H1 (cell line): ENCODE measurements at regions not wholly inside any gene's neighbourhood (a gene's known extent, or its start where the extent isn't known, plus 50 kb on each side); places are given as distances from the start of the nearest gene placed in this dataset.

Experiments used
- CTCF ChIA-PET: fragments of 300-600 bp; sonication (Branson Sonifier 250); formaldehyde crosslinking; loops from one replicate; lab custom pipeline; 2021; ENCODE audit not compliant: partially characterized antibody; lab: Charles Lee
- POLR2A ChIA-PET: fragments of 300-600 bp; sonication (Branson Sonifier 250); formaldehyde crosslinking; loops from one replicate; lab custom pipeline; 2021; ENCODE audit warnings: inconsistent platforms; ENCODE audit not compliant: partially characterized antibody; lab: Charles Lee
- DNase-seq, 2 experiments: peaks; one replicate each; pipeline versions ENCODE4 v3.0.0 to v3.0.0-alpha.2; 2010 to 2022; ENCODE audit warnings: low spot score in 2 of 2, low read depth in 1 of 2, mixed read lengths in 1 of 2
- FAIRE-seq: peaks from 2 replicates; lab custom pipeline; 2011; peaks lifted over from hg19 to GRCh38; lab: Jason Lieb, UNC
- H2AFZ ChIP-seq: 2 replicates; pipeline ENCODE4 v1.8.1; 2012; ENCODE audit warnings: low read length, inconsistent platforms
- H2AK5ac ChIP-seq: 2 replicates; pipeline ENCODE4 v1.6.1; 2013; ENCODE audit warnings: low read depth, low read length
- H2BK120ac ChIP-seq: replicated peaks from 2 replicates; pipeline ENCODE3; 2013; ENCODE audit warnings: low read depth, low read length, inconsistent platforms
- H2BK12ac ChIP-seq: 2 replicates; pipeline ENCODE4 v1.6.1; 2013; ENCODE audit warnings: low read depth, low read length
- H2BK15ac ChIP-seq: 2 replicates; pipeline ENCODE4 v1.6.1; 2013; ENCODE audit warnings: low read length
- H2BK20ac ChIP-seq: 2 replicates; pipeline ENCODE4 v1.6.1; 2013; ENCODE audit warnings: low read length
- H2BK5ac ChIP-seq: 2 replicates; pipeline ENCODE4 v1.6.1; 2013; ENCODE audit warnings: low read depth, low read length
- H3K14ac ChIP-seq: 2 replicates; pipeline ENCODE4 v1.6.1; 2013; ENCODE audit warnings: inconsistent platforms; ENCODE audit not compliant: insufficient read length
- H3K18ac ChIP-seq: 2 replicates; pipeline ENCODE4 v1.6.1; 2013; ENCODE audit warnings: low read length; ENCODE audit errors: extremely low read depth
- H3K23ac ChIP-seq: 2 replicates; pipeline ENCODE4 v1.6.1; 2013; ENCODE audit warnings: inconsistent platforms; ENCODE audit not compliant: insufficient read length
- H3K23me2 ChIP-seq: 2 replicates; pipeline ENCODE4 v1.6.1; 2013; ENCODE audit warnings: low read depth, low read length
- H3K27ac ChIP-seq: 2 replicates; pipeline ENCODE4 v1.6.1; 2011; ENCODE audit warnings: low read depth, low read length, inconsistent platforms
- H3K27me3 ChIP-seq, 4 experiments: replicated peaks in 1 of 4; 1 replicate in 1 of 4; 2 replicates in 3 of 4; pipeline versions ENCODE4 v1.6.1 to v1.8.1; 2011 to 2013; ENCODE audit warnings: low read length in 3 of 4, mild to moderate bottlenecking in 3 of 4, inconsistent platforms in 2 of 4, mixed read lengths in 2 of 4, moderate library complexity in 1 of 4; ENCODE audit not compliant: control insufficient read depth in 3 of 4, insufficient read depth in 3 of 4; ENCODE audit errors: extremely low read depth in 1 of 4
- H3K36me3 ChIP-seq, 4 experiments: 2 replicates each; pipeline versions ENCODE4 v1.6.1 to v1.8.1; 2011 to 2013; ENCODE audit warnings: mild to moderate bottlenecking in 4 of 4, low read length in 3 of 4, moderate library complexity in 2 of 4, control low read depth in 1 of 4, inconsistent platforms in 1 of 4; ENCODE audit not compliant: insufficient read depth in 4 of 4, control insufficient read depth in 2 of 4
- H3K4ac ChIP-seq: replicated peaks from 2 replicates; pipeline ENCODE3; 2013; ENCODE audit warnings: low read length, low read depth, mixed read lengths, inconsistent platforms; ENCODE audit not compliant: insufficient read length
- H3K4me1 ChIP-seq, 4 experiments: replicated peaks in 1 of 4; 1 replicate in 1 of 4; 2 replicates in 3 of 4; pipeline versions ENCODE4 v1.6.1 to v1.8.1; 2011 to 2013; ENCODE audit warnings: low read length in 3 of 4, inconsistent platforms in 2 of 4, mixed read lengths in 1 of 4; ENCODE audit not compliant: insufficient read depth in 4 of 4, control insufficient read depth in 3 of 4
- H3K4me2 ChIP-seq, 2 experiments: 2 replicates each; pipeline versions ENCODE4 v1.6.1 to v1.8.1; 2011 to 2013; ENCODE audit warnings: low read depth in 2 of 2, low read length in 2 of 2, control low read depth in 1 of 2, inconsistent platforms in 1 of 2, mild to moderate bottlenecking in 1 of 2; ENCODE audit not compliant: insufficient read depth in 1 of 2
- H3K4me3 ChIP-seq, 4 experiments: fragments of 200-600, 300-600 bp in 1 of 4; sonication (generic), shearing (Covaris generic), sonication (Bioruptor Twin) in 1 of 4; 2 replicates each; pipeline versions ENCODE4 v1.5.1 to v1.8.1; 2011 to 2016; ENCODE audit warnings: low read length in 4 of 4, low read depth in 3 of 4, control low read depth in 2 of 4, inconsistent platforms in 2 of 4, mild to moderate bottlenecking in 2 of 4, mixed read lengths in 1 of 4, moderate library complexity in 1 of 4; ENCODE audit not compliant: insufficient read depth in 2 of 4; ENCODE audit errors: extremely low read depth in 1 of 4
- H3K56ac ChIP-seq: replicated peaks from 2 replicates; pipeline ENCODE3; 2013; ENCODE audit warnings: low read depth, mild to moderate bottlenecking, mixed read lengths, low read length, inconsistent platforms; ENCODE audit not compliant: insufficient read length
- H3K79me1 ChIP-seq: 2 replicates; pipeline ENCODE4 v1.6.1; 2013; ENCODE audit warnings: low read depth, low read length, control low read depth
- H3K79me2 ChIP-seq, 2 experiments: 2 replicates each; pipeline versions ENCODE4 v1.6.1 to v1.8.1; 2012 to 2013; ENCODE audit warnings: low read length in 2 of 2, mild to moderate bottlenecking in 2 of 2, inconsistent platforms in 1 of 2; ENCODE audit not compliant: insufficient read depth in 2 of 2, control insufficient read depth in 1 of 2
- H3K9ac ChIP-seq, 4 experiments: replicated peaks in 1 of 4; 1 replicate in 1 of 4; 2 replicates in 3 of 4; pipeline versions ENCODE4 v1.6.1 to v1.8.1; 2011 to 2013; ENCODE audit warnings: low read depth in 3 of 4, low read length in 3 of 4, control low read depth in 2 of 4, mild to moderate bottlenecking in 2 of 4, moderate library complexity in 2 of 4, inconsistent platforms in 1 of 4; ENCODE audit errors: extremely low read depth in 1 of 4
- H3K9me3 ChIP-seq, 2 experiments: 2 replicates each; pipeline versions ENCODE4 v1.6.1 to v1.8.1; 2012 to 2013; ENCODE audit warnings: mild to moderate bottlenecking in 2 of 2, moderate library complexity in 2 of 2, control low read depth in 1 of 2, inconsistent platforms in 1 of 2, low read depth in 1 of 2, low read length in 1 of 2, mixed read lengths in 1 of 2; ENCODE audit not compliant: insufficient read depth in 2 of 2
- H4K20me1 ChIP-seq, 2 experiments: replicated peaks in 1 of 2; 2 replicates each; pipeline versions ENCODE3 to v1.8.1; 2011 to 2013; ENCODE audit warnings: inconsistent platforms in 2 of 2, low read length in 2 of 2, mild to moderate bottlenecking in 1 of 2; ENCODE audit not compliant: insufficient read depth in 2 of 2, control insufficient read depth in 1 of 2
- H4K5ac ChIP-seq: 2 replicates; pipeline ENCODE4 v1.6.1; 2013; ENCODE audit warnings: low read length, low read depth, mixed read lengths, inconsistent platforms; ENCODE audit not compliant: insufficient read length
- H4K8ac ChIP-seq: 2 replicates; pipeline ENCODE4 v1.8.0; 2013; ENCODE audit warnings: mild to moderate bottlenecking, moderate library complexity, low read length, inconsistent platforms; ENCODE audit not compliant: insufficient read depth; ENCODE audit errors: extremely low read depth
- H4K91ac ChIP-seq: replicated peaks from 2 replicates; pipeline ENCODE3; 2013; ENCODE audit warnings: low read length, mixed read lengths, inconsistent platforms; ENCODE audit not compliant: insufficient read length
- CHD1 ChIP-seq: IDR thresholded peaks from 2 replicates; pipeline ENCODE4 v1.6.1; 2012; ENCODE audit warnings: low read depth, low read length, improper control_type of control experiment
- JUND ChIP-seq: IDR thresholded peaks from 2 replicates; pipeline ENCODE4 v1.6.1; 2011; ENCODE audit warnings: mild to moderate bottlenecking, improper control_type of control experiment, low read length
- RAD21 ChIP-seq, 2 experiments: IDR thresholded peaks in 1 of 2; conservative IDR thresholded peaks in 1 of 2; 2 replicates each; pipeline ENCODE4 v1.6.1; 2011; ENCODE audit warnings: low read depth in 2 of 2, low read length in 2 of 2, improper control_type of control experiment in 1 of 2, inconsistent platforms in 1 of 2, mild to moderate bottlenecking in 1 of 2, moderate library complexity in 1 of 2
- RNF2 ChIP-seq: fragments of 200-900, 300-1000 bp; sonication (generic); IDR thresholded peaks from 2 replicates; pipeline ENCODE4 v1.7.1; 2016; ENCODE audit warnings: borderline replicate concordance, low read depth, mild to moderate bottlenecking, antibody characterized with exemption, low read length; ENCODE audit not compliant: poor library complexity, severe bottlenecking; ENCODE audit errors: missing control alignments
- SRF ChIP-seq: IDR thresholded peaks from 2 replicates; pipeline ENCODE4 v1.6.1; 2011; ENCODE audit warnings: mild to moderate bottlenecking, low read depth, low read length, moderate library complexity
- WGBS, 2 experiments: shearing (Covaris generic) in 1 of 2; methylation state at CpG; one replicate each; pipeline versions ENCODE4 v1.1.6 to v1.1.7; 2013 to 2015; ENCODE audit warnings: low lambda C conversion rate in 2 of 2, mixed read lengths in 2 of 2, inconsistent platforms in 1 of 2, low coverage in 1 of 2, missing lambda C conversion rate in 1 of 2; ENCODE audit not compliant: insufficient replicate concordance in 2 of 2, insufficient coverage in 1 of 2, insufficient read length in 1 of 2; ENCODE audit errors: extremely low coverage in 1 of 2, missing lambda C conversion rate in 1 of 2; 5-methylcytosine and 5-hydroxymethylcytosine counted together

DNA sequence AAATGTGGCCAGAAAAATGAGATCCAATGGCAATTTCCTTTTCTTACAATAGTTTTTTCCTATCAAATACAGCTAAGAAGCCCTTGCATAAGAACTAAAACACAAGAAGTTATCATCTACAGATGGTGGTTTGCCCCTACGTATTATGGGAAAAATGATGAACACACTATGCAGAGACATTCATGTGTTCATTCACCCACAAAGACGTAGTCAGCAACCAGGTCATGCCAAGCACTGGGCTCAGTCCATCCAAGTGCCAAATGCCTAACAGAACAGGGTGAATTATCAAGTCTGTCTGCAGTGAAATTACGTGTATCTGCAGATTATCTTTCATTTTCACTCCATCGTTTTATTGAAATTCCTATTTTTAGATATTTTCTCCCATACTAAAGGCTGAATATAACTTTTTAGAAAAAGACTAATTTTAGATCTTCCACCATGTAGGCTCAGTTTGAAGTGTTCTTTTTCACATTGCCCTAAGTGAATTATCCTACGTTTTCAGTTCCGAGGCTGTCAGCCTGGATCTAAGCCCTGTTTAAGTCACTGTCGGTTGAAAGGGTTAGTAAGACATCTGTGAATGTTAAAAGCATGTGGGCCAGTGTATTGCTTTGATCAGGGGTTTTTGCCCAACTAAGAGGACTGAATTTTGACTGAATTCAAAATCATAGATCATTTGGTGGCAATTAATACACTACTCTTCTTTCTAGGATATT, 78.1 kb upstream of the DHX40 start:
- ChIA-PET CTCF (interaction anchor here (1.0 kb wide), 1 partner anchor 34 kb away, joined by 4 read pairs; no protein-coding TSS in a partner anchor), POLR2A (no interaction called here)
- H2AFZ ChIP-seq = no peak overlapping the region

More for the DNA sequence above, 78.1 kb upstream of the DHX40 start:
- H3K9me3 ChIP-seq = no peaks in the 10 kb centered on the region
- DNase-seq = no peak
- H2BK12ac ChIP-seq = no peak overlapping the region
- H3K4me3 ChIP-seq = no peak overlapping the region
- H3K4me1 ChIP-seq = no peaks in the 10 kb centered on the region
- no peak overlapping the region for H2BK20ac ChIP-seq
- H3K14ac ChIP-seq = no peak overlapping the region
- H3K9ac ChIP-seq = no peak overlapping the region
- no peak overlapping the region for H3K4ac ChIP-seq
- H3K27ac ChIP-seq = no peak overlapping the region
- H4K91ac ChIP-seq = no peak overlapping the region
- no peaks in the 10 kb centered on the region for H3K36me3 ChIP-seq
- no peak overlapping the region for H2BK120ac ChIP-seq
- no peak overlapping the region for H2AK5ac ChIP-seq
- no peak overlapping the region for H4K8ac ChIP-seq
- H2BK15ac ChIP-seq = no peak overlapping the region
- 88% methylated on average over 7 of the region's 7 CpGs; no CpG with 5 or more reads in 1 of the 2 experiments for WGBS, 2 experiments
- no peak overlapping the region for H2BK5ac ChIP-seq
- no peak overlapping the region for H4K5ac ChIP-seq
- FAIRE-seq = no peak
- H3K27me3 ChIP-seq = no peaks in the 10 kb centered on the region
- H3K4me2 ChIP-seq = no peak overlapping the region
- H3K79me1 ChIP-seq = no peaks in the 10 kb centered on the region
- H3K23me2 ChIP-seq = no peaks in the 10 kb centered on the region
- no peak overlapping the region for H3K56ac ChIP-seq
- no peaks in the 10 kb centered on the region for H3K79me2 ChIP-seq
- TF ChIP-seq RAD21 (IDR thresholded peaks at IDR 0.05 in 1 of 2, conservative IDR thresholded peaks at IDR 0.05 in 1 of 2; ENCODE audit: low read depth in 2 of 2, low read length in 2 of 2) (no peak), SRF (no peak), CHD1 (no peak), RNF2 (no peak), JUND (no peak)
- no peaks in the 10 kb centered on the region for H4K20me1 ChIP-seq
- no peak overlapping the region for H3K23ac ChIP-seq
- H3K18ac ChIP-seq = no peak overlapping the region
